Breast epithelium (tissue), 4 donors: ENCODE measurements at regions not wholly inside any gene's neighbourhood (a gene's known extent, or its start where the extent isn't known, plus 50 kb on each side); places are given as distances from the start of the nearest gene placed in this dataset.

Experiments used
- DNase-seq, 2 donors: peaks; one replicate each; pipeline ENCODE4 v3.0.0-alpha.2; 2019; ENCODE audit warnings: low spot score in 2 of 2
- H3K27ac ChIP-seq, 2 donors: fragments of 200-600 bp; sonication (generic) in 1 of 2; one replicate each; pipeline ENCODE4 v1.5.1; 2016 to 2019; ENCODE audit warnings: mild to moderate bottlenecking in 1 of 2
- H3K27me3 ChIP-seq, 2 donors: fragments of 200-600 bp; sonication (generic) in 1 of 2; one replicate each; pipeline versions ENCODE4 v1.5.1 to v1.6.0; 2017 to 2019; ENCODE audit warnings: control low read depth in 1 of 2, mild to moderate bottlenecking in 1 of 2
- H3K36me3 ChIP-seq: fragments of 200-600 bp; one replicate; pipeline ENCODE4 v1.5.1; 2019
- H3K4me1 ChIP-seq, 2 donors: fragments of 200-600 bp; sonication (generic); one replicate each; pipeline ENCODE4 v1.5.1; 2016 to 2019; ENCODE audit warnings: control low read depth in 1 of 2
- H3K4me3 ChIP-seq, 3 donors: fragments of 200-600 bp; sonication (generic); 1 replicate in 2 of 3; 2 replicates in 1 of 3; pipeline ENCODE4 v1.5.1; 2016 to 2019; ENCODE audit warnings: mild to moderate bottlenecking in 3 of 3, moderate library complexity in 2 of 3
- H3K9me3 ChIP-seq, 2 donors: fragments of 200-600 bp; sonication (generic) in 1 of 2; one replicate each; pipeline ENCODE4 v1.5.1; 2016 to 2019; ENCODE audit warnings: control low read depth in 1 of 2
- POLR2A ChIP-seq: fragments of 450-650 bp; IDR thresholded peaks from one replicate; pipeline ENCODE4 v1.6.1; 2016; ENCODE audit warnings: antibody characterized with exemption, mild to moderate bottlenecking, moderate library complexity
- POLR2AphosphoS5 ChIP-seq, 3 donors: sonication (generic); formaldehyde crosslinking; IDR thresholded peaks; one replicate each; pipeline ENCODE4 v1.6.1; 2017; ENCODE audit warnings: antibody characterized with exemption in 3 of 3
- intact Hi-C: fragments of 100-400 bp; cut with DNase I; formaldehyde crosslinking; loops from one replicate; pipeline ENCODE4 v1.15.1; 2023; ENCODE audit warnings: low total_unique reads
- TF ChIP-seq, protein P1 (sequence below), 3 donors: fragments of 450-650 bp; IDR thresholded peaks; one replicate each; pipeline ENCODE4 v1.5.1; 2016 to 2017; ENCODE audit warnings: antibody characterized with exemption in 3 of 3, mild to moderate bottlenecking in 3 of 3, moderate library complexity in 3 of 3

DNA sequence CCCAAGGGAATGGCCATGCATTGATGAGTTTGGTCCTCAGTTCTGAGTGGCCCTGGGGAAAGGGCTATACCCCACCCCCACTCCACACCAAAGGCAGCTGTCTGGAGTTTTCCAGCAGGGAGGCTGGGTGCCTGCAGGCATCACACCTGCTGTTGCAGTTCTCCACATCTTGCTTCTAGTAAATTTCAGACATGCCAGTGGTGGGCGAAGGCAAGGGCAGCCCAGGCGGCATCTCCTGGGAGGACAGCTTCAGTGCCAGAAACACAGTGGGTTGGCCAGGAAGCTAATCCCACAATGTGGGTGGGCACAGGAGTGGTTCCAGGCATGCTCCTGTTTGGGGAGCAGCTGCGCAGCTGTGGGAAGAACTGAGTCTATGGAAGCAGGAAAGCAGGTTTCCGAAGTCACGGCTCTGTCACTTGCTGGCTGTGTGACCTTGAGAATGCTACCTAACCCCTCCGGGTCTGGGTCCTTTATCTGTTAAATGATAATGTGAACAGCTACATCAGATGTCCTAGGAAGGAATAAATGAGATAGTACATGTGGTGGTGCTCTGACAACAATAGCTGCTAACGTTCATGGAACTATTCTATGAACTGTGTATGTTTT is 84.6 kb upstream of the SPTBN1 start:
- H3K27ac ChIP-seq: peak overlapping the region in 1 of 2 donors; percentile 58
- H3K27me3 ChIP-seq: no peaks in the 10 kb centered on the region
- peaks cover 0 to 4% of the 10 kb centered on the region in 2 donors for H3K9me3 ChIP-seq
- H3K4me1 ChIP-seq: no peaks in the 10 kb centered on the region
- H3K36me3 ChIP-seq: no peaks in the 10 kb centered on the region
- no peak for TF ChIP-seq POLR2AphosphoS5 (IDR thresholded peaks at IDR 0.05)
- no peak for DNase-seq
- intact Hi-C loops: no loop called here
- no peak overlapping the region for H3K4me3 ChIP-seq

DNA sequence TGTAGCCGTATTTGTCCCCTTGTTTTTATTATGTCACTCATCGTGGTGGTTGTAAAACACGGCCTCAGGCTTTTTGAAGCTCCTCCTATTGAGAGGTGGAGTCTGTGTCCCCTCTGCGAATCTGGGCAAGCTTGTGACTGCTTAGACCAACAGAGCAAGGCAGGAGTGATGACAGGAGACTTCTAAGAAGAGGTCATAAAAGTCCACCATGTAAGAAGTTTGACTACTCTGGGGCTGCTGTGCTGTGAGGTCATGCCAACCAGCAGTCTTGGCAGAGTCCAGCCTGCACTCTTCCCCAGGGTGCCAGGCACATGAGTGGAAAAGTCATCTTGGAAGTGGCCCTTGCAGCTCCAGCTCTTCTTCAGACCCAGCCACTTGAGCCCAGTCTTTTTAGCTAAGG is 83.8 kb upstream of the SPTBN1 start:
- Histone ChIP-seq H3K27ac (no peak overlapping the region), H3K36me3 (no peaks in the 10 kb centered on the region), H3K9me3 (no peaks in the 10 kb centered on the region), H3K27me3 (no peaks in the 10 kb centered on the region), H3K4me3 (no peak overlapping the region), H3K4me1 (no peaks in the 10 kb centered on the region)
- TF ChIP-seq, protein P1, sequence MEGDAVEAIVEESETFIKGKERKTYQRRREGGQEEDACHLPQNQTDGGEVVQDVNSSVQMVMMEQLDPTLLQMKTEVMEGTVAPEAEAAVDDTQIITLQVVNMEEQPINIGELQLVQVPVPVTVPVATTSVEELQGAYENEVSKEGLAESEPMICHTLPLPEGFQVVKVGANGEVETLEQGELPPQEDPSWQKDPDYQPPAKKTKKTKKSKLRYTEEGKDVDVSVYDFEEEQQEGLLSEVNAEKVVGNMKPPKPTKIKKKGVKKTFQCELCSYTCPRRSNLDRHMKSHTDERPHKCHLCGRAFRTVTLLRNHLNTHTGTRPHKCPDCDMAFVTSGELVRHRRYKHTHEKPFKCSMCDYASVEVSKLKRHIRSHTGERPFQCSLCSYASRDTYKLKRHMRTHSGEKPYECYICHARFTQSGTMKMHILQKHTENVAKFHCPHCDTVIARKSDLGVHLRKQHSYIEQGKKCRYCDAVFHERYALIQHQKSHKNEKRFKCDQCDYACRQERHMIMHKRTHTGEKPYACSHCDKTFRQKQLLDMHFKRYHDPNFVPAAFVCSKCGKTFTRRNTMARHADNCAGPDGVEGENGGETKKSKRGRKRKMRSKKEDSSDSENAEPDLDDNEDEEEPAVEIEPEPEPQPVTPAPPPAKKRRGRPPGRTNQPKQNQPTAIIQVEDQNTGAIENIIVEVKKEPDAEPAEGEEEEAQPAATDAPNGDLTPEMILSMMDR (IDR thresholded peaks at IDR 0.05): no peak
- TF ChIP-seq POLR2A: no peak
- intact Hi-C loops: no loop called here
- no peak for DNase-seq

DNA sequence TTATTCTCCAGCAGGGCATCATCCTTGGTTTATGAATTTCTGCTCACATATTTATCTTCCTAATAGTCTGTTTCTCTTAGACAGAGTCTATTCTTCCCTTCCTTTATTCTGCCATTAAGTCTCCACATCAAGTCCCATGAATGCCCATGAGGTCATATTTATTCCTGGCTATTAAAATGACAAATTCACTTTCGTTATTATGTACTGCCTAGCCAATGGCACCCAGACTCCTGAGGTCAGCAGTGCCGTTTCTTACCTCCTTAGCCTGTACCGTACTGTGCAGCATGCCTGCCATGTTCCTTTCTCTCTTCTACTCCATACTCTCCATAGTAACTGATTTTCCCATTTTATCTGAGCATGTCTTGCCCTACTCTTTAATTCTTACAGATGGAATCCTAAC is 82.3 kb upstream of the SPTBN1 start:
- Histone ChIP-seq H3K4me3 (no peak overlapping the region), H3K27ac (no peak overlapping the region), H3K9me3 (no peaks in the 10 kb centered on the region), H3K27me3 (no peaks in the 10 kb centered on the region), H3K4me1 (no peaks in the 10 kb centered on the region), H3K36me3 (no peaks in the 10 kb centered on the region)
- TF ChIP-seq POLR2AphosphoS5 (IDR thresholded peaks at IDR 0.05) (no peak), POLR2A (no peak)
- TF ChIP-seq, protein P1 (IDR thresholded peaks at IDR 0.05): no peak
- intact Hi-C loops: no loop called here
- no peak for DNase-seq

DNA sequence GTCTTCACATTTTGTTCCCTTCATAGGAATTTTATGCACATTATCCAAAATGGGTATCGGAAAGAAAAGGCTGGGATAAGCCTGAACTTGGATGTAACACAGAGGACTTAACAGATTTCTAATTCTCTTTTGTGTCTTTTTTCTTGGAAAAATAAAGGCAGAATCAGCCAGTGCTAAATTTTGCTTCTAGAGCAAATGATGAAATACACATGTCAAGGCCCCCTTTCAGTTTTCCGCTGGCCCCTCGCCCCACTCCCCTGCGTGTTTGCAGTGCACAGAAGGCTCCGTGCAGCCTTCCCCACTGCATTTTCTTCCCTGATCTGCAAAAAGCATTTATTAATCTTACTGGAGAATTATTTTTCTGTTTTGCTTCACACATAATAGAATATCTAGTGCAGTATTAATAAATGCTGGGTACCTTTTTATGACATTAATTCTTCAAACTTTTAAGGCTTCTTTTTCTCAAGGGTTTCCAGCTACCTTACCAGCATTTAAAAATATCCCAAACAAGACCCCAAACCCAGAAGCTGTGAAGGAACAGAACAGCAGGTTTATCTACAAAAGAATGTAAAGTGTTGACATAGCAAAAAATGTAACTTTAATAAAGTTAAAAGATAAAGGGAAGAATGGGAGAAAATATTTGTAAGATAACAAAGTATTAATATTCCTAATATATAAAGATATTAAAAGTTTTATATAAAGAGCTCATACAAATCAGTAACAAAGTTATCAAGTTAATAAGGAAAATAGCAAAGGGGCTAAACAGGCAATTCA is 81.3 kb upstream of the SPTBN1 start:
- Histone ChIP-seq H3K9me3 (no peaks in the 10 kb centered on the region), H3K27ac (no peak overlapping the region), H3K27me3 (no peaks in the 10 kb centered on the region), H3K4me1 (no peaks in the 10 kb centered on the region), H3K36me3 (no peaks in the 10 kb centered on the region), H3K4me3 (no peak overlapping the region)
- TF ChIP-seq POLR2A (no peak), POLR2AphosphoS5 (IDR thresholded peaks at IDR 0.05) (no peak)
- TF ChIP-seq, protein P1 (IDR thresholded peaks at IDR 0.05): no peak
- no peak for DNase-seq
- intact Hi-C loops: no loop called here

DNA sequence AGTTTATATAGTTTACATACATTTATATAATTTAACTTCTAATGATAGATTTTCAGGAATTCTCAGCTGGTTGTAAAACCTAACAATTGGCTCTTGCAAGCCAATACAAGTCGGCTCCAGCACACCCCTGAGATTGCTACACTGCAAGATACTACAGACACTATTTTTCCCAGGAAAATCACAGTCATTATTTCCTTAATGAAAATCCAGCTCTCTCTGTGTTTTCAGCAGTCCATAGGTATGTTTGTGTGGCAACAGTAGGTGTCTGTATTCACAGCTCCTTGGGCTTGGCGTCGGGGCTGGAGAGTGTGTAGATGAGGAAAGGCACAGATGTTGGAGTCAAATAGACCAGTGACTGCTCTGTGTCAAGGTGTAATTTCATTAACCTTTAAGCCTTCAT is 78.7 kb upstream of the SPTBN1 start:
- H3K27me3 ChIP-seq: no peaks in the 10 kb centered on the region
- intact Hi-C loops: no loop called here
- H3K9me3 ChIP-seq: no peaks in the 10 kb centered on the region
- no peaks in the 10 kb centered on the region for H3K4me1 ChIP-seq
- TF ChIP-seq POLR2AphosphoS5 (IDR thresholded peaks at IDR 0.05) (no peak), POLR2A (no peak)
- TF ChIP-seq, protein P1 (IDR thresholded peaks at IDR 0.05): no peak
- H3K36me3 ChIP-seq: no peaks in the 10 kb centered on the region
- H3K4me3 ChIP-seq: no peak overlapping the region
- H3K27ac ChIP-seq: no peak overlapping the region
- DNase-seq: no peak
